GM23338 (cell line): ENCODE measurements at regions not wholly inside any gene's neighbourhood (a gene's known extent, or its start where the extent isn't known, plus 50 kb on each side); places are given as distances from the start of the nearest gene placed in this dataset.

Experiments used
- ATAC-seq: fragments of 200-7000 bp; cut with Tn5 transposase; 3 replicates; pipeline ENCODE4 v1.9.1; 2020
- DNase-seq: peaks from one replicate; pipeline ENCODE4 v3.0.0-alpha.2; 2015; ENCODE audit warnings: low spot score
- H2AFZ ChIP-seq: fragments of 200-600 bp; sonication (generic); 2 replicates; pipeline ENCODE4 v1.8.0; 2016; ENCODE audit warnings: antibody characterized with exemption, mild to moderate bottlenecking, moderate library complexity
- H3F3A ChIP-seq: fragments of 200-600 bp; sonication (generic); replicated peaks from 2 replicates; pipeline ENCODE4 v1.8.0; 2017; ENCODE audit warnings: antibody characterized with exemption, mixed run types, low read depth
- H3K27ac ChIP-seq: fragments of 200-600 bp; sonication (generic); 2 replicates; pipeline ENCODE4 v1.6.1; 2016; ENCODE audit warnings: low read depth
- H3K27me3 ChIP-seq: fragments of 200-600 bp; sonication (generic); 2 replicates; pipeline ENCODE4 v1.8.0; 2016; ENCODE audit warnings: mild to moderate bottlenecking, mixed run types, moderate library complexity; ENCODE audit not compliant: insufficient read depth
- H3K36me3 ChIP-seq: fragments of 200-600 bp; sonication (generic); 2 replicates; pipeline ENCODE4 v1.8.0; 2016; ENCODE audit warnings: mild to moderate bottlenecking; ENCODE audit not compliant: insufficient read depth
- H3K4me1 ChIP-seq: fragments of 200-600 bp; sonication (generic); 2 replicates; pipeline ENCODE4 v1.8.0; 2016; ENCODE audit warnings: mild to moderate bottlenecking, moderate library complexity; ENCODE audit not compliant: insufficient read depth
- H3K4me2 ChIP-seq: fragments of 200-600 bp; sonication (generic); 2 replicates; pipeline ENCODE4 v1.7.1; 2017; ENCODE audit warnings: mixed run types
- H3K4me3 ChIP-seq: fragments of 200-600 bp; sonication (generic); 2 replicates; pipeline ENCODE4 v1.6.1; 2016; ENCODE audit warnings: mixed run types
- H3K79me2 ChIP-seq: fragments of 200-600 bp; sonication (generic); replicated peaks from 2 replicates; pipeline ENCODE4 v1.8.0; 2017; ENCODE audit warnings: mild to moderate bottlenecking; ENCODE audit not compliant: insufficient read depth
- H3K9me2 ChIP-seq: fragments of 200-600 bp; sonication (generic); 2 replicates; pipeline ENCODE4 v1.8.0; 2017; ENCODE audit not compliant: insufficient read depth
- H4K20me1 ChIP-seq: fragments of 200-600 bp; sonication (generic); replicated peaks from 2 replicates; pipeline ENCODE4 v1.8.0; 2017; ENCODE audit warnings: mild to moderate bottlenecking; ENCODE audit not compliant: insufficient read depth
- H3K27ac Mint-ChIP-seq: 2 replicates; pipeline ENCODE4 v1.8.0; 2020; ENCODE audit warnings: inconsistent platforms, mild to moderate bottlenecking, moderate library complexity, mixed read lengths
- H3K27me3 Mint-ChIP-seq: 3 replicates; pipeline ENCODE4 v1.8.0; 2022; ENCODE audit warnings: low read depth, mild to moderate bottlenecking, moderate library complexity, mixed read lengths, inconsistent platforms; ENCODE audit not compliant: insufficient read depth, poor library complexity
- H3K36me3 Mint-ChIP-seq: 3 replicates; pipeline ENCODE4 v1.8.0; 2021; ENCODE audit warnings: low read depth, mild to moderate bottlenecking, inconsistent platforms, moderate library complexity, mixed read lengths
- H3K4me1 Mint-ChIP-seq: 3 replicates; pipeline ENCODE4 v1.8.0; 2020; ENCODE audit warnings: mild to moderate bottlenecking, inconsistent platforms, mixed read lengths
- H3K4me3 Mint-ChIP-seq: 3 replicates; pipeline ENCODE4 v1.8.0; 2021; ENCODE audit warnings: moderate library complexity, mild to moderate bottlenecking, inconsistent platforms, mixed read lengths
- H3K9me3 Mint-ChIP-seq: 3 replicates; pipeline ENCODE4 v1.8.0; 2020; ENCODE audit warnings: moderate library complexity, mild to moderate bottlenecking, inconsistent platforms, mixed read lengths
- CTCF ChIP-seq, 2 experiments: fragments of 200-600 bp in 1 of 2; sonication (generic) in 1 of 2; conservative IDR thresholded peaks; 2 replicates each; pipeline versions ENCODE4 v1.5.1 to v1.6.1; 2016 to 2017; ENCODE audit warnings: antibody characterized with exemption in 2 of 2, low read depth in 2 of 2, mild to moderate bottlenecking in 2 of 2, moderate library complexity in 1 of 2
- ETS1 ChIP-seq: IDR thresholded peaks from 2 replicates; pipeline ENCODE4 v1.6.1; 2016; ENCODE audit warnings: antibody characterized with exemption
- EZH2 ChIP-seq: fragments of 200-600 bp; sonication (generic); IDR thresholded peaks from one replicate; pipeline ENCODE4 v1.8.0; 2017; ENCODE audit warnings: antibody characterized with exemption, mild to moderate bottlenecking, low read depth; ENCODE audit not compliant: unreplicated experiment
- EZH2phosphoT487 ChIP-seq: fragments of 200-600 bp; sonication (generic); IDR thresholded peaks from one replicate; pipeline ENCODE4 v1.8.1; 2018; ENCODE audit warnings: antibody characterized with exemption; ENCODE audit not compliant: unreplicated experiment
- REST ChIP-seq: IDR thresholded peaks from one replicate; pipeline ENCODE4 v1.6.1; 2018; ENCODE audit warnings: antibody characterized with exemption; ENCODE audit not compliant: unreplicated experiment

- Mint-ChIP-seq H3K27me3 (no peaks in the 10 kb centered on the region), H3K4me1 (no peaks in the 10 kb centered on the region), H3K4me3 (no peak overlapping the region), H3K36me3 (peaks cover 16% of the 10 kb centered on the region), H3K27ac (no peak overlapping the region), H3K9me3 (peaks cover 13% of the 10 kb centered on the region)
- Histone ChIP-seq H3K79me2 (no peaks in the 10 kb centered on the region), H4K20me1 (no peaks in the 10 kb centered on the region), H3F3A (no peaks in the 10 kb centered on the region), H3K36me3 (peaks cover 9% of the 10 kb centered on the region; the same call in 1 of the 2 replicates), H3K4me1 (no peaks in the 10 kb centered on the region), H3K4me2 (no peak overlapping the region), H3K9me2 (no peaks in the 10 kb centered on the region), H3K27me3 (no peaks in the 10 kb centered on the region), H2AFZ (no peak overlapping the region), H3K27ac (no peak overlapping the region), H3K4me3 (no peak overlapping the region)
- DNase-seq (no peak), ATAC-seq (no peak)
- TF ChIP-seq EZH2 = no peak
- TF ChIP-seq ETS1 = no peak
- TF ChIP-seq CTCF (conservative IDR thresholded peaks at IDR 0.05; ENCODE audit: low read depth in 2 of 2) = no peak
- TF ChIP-seq REST = no peak
- no peak for TF ChIP-seq EZH2phosphoT487
These were observed 1094.6 kb upstream of the ADGRL4 start for GRCh38 chr1:80101159-80101558.

- Histone ChIP-seq H3K9me2 (no peaks in the 10 kb centered on the region), H3K27me3 (no peaks in the 10 kb centered on the region), H3K79me2 (no peaks in the 10 kb centered on the region), H3K36me3 (peaks cover 9% of the 10 kb centered on the region; the same call in 1 of the 2 replicates), H4K20me1 (no peaks in the 10 kb centered on the region), H3K4me3 (no peak overlapping the region), H3F3A (no peaks in the 10 kb centered on the region), H2AFZ (no peak overlapping the region), H3K4me2 (no peak overlapping the region), H3K4me1 (no peaks in the 10 kb centered on the region), H3K27ac (no peak overlapping the region)
- H3K27me3 Mint-ChIP-seq = no peaks in the 10 kb centered on the region
- DNase-seq = no peak
- peaks cover 13% of the 10 kb centered on the region for H3K9me3 Mint-ChIP-seq
- H3K27ac Mint-ChIP-seq = no peak overlapping the region
- H3K4me3 Mint-ChIP-seq = no peak overlapping the region
- ATAC-seq = no peak
- H3K36me3 Mint-ChIP-seq = peaks cover 16% of the 10 kb centered on the region
- no peaks in the 10 kb centered on the region for H3K4me1 Mint-ChIP-seq
- TF ChIP-seq ETS1 = no peak
- TF ChIP-seq EZH2phosphoT487 = no peak
These were observed 1093.2 kb upstream of the ADGRL4 start for GRCh38 chr1:80099713-80100112.
